NCI-H2107 treated with DMSO at 0.1 percent for 48 hours (cell line): ENCODE measurements at regions not wholly inside any gene's neighbourhood (a gene's known extent, or its start where the extent isn't known, plus 50 kb on each side); places are given as distances from the start of the nearest gene placed in this dataset.
A peak's percentile ranks its signal among the peaks of the same experiment; 100 is the strongest.
"Not testable (repeated sequence)": the region's sequence is repeated elsewhere in the genome, so short reads cannot be mapped to it uniquely, and the experiment has no call there.

Experiments used
- DNase-seq: peaks from one replicate; lab custom pipeline; 2025; ENCODE audit not compliant: unreplicated experiment; lab: John Stamatoyannopoulos, UW

DNA sequence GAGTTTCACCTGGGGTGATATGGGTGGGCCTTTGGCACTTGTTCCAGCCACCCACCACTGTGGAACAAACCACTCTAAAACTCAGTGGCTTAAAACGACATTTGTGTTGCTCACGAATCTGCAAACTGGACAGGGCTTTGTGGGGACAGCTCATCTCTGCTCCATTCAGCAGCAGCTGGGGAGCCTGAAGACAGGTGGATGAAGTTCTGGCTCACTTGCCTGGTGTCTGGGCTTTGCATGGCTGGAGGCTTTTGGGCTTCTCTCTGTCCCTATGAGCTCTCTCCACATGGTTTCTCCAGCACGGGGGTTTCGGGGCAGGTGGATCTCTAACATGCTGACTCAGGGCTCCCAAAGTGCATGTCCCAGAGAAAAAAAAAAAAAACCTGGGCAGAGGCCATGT, 93.0 kb upstream of the GLI2 start:
- no peak for DNase-seq

- no peak for DNase-seq
Measured at GRCh38 chr2:120646994-120647393, 88.7 kb upstream of the GLI2 start.

DNA sequence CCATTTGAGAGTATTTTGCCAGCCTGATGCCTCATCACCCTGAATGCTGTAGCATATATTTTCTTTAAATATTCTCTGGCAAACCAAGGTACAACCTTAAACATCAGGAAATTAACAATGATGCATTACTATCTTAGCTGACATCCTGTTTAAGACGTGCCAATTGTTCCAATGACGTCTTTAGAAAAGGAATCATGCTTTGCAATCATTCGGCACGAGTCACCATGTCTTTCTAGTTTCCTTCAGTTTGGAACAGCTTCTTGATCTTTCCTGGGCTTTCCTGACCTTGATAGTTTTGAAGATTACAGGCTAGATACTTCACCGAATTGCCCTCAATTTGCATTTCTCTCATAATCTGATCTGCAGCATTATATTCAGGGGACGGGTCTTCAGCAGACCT, 88.2 kb upstream of the GLI2 start:
- no peak for DNase-seq

GRCh38 chr2:120649381-120649780, 86.3 kb upstream of the GLI2 start:
- DNase-seq, result not testable (repeated sequence)

DNA sequence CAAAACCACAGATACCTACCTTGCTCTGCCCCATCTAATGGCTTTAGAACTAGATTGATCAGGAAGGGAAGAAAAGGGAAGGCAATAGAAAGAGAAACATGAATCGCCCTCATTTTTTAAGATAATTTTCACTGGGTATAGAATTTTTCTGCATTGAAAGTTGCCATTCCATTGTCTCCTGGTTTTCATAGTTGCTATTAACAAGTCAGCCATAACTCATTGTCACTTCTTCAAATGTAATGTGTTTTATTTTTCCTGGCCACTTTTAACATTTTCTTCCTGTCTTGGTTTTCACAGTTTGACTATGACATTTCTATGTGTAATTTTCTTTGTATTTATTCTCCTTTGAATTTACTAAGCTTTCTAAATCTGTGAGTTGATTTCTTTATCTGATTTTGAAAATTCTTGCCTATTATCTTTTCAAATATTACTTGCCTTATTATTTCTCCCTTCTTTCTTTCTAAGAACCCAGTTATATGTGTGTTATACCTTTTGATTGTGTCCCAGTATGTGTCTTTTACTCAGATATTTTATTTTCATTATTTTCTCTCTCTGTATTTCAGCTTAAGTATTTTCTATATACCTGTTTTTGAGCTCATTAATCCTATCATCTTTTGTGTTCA, 85.5 kb upstream of the GLI2 start:
- DNase-seq, result no peak

GRCh38 chr2:120651818-120652217, 83.8 kb upstream of the GLI2 start:
- no peak for DNase-seq

DNA sequence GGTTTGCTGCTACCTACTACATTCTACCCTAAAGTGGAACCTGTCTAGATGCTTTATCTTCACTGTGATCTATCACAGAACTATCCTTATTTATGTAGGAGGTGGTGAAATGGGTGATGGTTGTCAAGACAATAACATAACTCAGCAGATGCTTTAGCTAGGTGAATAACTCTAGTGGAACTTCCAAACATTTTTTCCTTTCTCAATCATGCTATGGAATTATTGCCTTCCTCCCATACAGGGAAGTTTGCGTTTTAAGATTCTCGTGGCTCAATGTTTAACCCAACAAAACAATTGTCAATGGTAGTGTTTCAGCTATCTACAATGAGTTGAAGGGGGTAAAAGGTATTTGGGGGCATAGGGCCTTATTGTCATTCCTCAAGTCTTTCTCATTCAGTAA, 82.6 kb upstream of the GLI2 start:
- no peak for DNase-seq

DNA sequence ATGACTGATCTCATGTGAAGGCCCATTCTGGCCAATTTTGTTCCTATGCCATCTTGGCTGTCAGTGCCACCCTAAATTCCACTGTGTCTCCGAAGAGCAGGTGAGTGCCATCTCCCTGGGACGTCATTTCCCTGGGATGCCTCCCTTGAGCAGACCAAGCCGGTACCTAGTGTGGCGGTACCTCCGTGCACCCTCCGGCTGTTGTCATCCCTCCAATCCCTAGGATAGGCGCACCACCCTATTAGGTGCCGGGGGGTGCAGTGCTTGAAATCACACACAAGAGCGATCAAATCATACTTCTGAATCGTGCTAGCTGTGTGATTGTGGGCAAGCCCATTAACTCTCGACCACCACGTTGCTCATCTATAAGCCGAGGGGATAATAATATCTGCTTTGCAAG, 81.8 kb upstream of the GLI2 start:
- no peak for DNase-seq

GRCh38 chr2:120654381-120655134, 81.1 kb upstream of the GLI2 start:
- no peak for DNase-seq

DNA sequence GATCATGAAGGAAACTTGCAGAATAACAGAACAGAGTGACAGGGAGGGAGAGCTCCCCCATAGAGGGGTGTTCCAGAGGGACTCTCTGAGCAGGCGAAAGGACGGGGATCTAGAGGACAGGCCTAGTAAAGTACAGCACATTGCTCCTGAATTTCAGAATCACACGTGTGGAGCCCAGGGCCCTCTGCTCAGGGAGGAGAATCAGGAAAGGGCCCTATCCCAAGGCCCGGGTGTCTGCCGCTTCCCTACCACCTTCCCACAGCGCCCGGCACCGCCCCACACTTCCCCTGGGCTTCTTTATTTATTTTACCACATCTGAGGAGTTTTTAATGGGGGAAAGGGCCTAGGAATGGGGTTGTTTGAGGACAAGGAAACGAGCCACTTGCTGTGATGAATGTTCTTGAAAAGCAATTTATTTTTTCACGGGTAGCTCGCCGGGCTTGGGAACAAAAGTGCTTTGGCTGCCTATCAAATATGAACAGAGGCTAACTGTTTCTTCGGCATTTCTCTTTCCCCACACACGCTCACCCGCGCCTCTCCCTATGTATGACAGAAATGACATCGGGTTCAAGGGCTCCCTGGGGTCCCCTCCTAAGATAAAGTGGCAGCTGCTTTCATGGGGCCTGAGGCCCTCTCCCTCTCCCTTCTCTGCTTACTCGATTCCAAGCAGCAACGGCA, 79.3 kb upstream of the GLI2 start:
- DNase-seq, result peak; percentile 48

DNA sequence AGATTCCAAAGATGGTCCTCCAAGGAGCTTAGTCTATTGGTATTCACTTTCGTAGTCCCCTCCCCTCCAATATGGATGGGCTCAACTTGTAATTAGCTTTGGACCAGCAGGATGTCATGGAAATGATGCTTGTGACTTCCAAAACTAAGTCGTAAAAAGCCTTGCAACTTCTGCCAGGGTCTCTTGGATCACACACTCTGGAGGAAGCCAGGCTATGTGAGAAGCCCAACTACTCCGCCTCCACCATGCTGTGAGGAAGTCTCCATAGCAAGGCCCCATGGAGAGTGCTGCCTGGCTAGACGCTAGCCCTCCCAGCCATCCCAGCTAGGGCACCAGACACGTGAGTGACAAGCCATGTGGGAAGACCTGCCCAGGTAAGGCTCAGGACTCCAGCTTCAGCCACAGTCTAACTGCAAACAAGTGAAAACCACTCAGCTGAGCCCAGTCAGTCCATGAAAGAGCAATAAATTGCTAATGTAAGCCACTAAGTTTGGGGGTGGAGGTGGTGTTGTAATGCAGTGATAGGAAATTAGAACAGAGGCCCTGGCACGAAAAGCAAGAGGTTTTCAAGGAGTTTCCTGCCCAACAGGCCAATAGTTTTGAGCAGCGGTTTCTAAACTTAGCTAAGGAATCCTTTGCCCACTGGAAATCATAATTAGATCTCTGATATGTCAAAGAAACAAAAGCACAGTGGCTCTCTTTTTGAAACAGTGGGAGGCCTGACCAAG, 77.5 kb upstream of the GLI2 start:
- DNase-seq, result no peak

DNA sequence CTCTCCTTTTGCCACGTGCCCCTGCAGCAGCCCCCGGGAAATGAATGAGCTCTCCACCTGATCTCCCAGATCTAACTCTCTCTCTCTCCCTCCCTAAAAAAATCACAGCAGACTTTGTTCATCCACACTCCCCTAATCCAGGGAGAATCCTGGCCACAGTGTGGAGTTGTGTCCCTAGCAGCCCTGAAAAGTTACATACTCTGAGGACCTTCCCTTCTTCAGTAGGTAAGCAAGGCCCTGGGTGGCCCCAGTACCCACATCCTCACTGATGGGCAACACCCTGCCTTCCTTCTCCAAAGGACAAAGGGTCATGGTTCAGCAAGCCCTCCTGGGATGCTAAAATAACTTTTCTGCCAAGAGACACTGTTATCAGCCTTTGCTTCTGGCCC, 76.9 kb upstream of the GLI2 start:
- DNase-seq, result no peak

DNA sequence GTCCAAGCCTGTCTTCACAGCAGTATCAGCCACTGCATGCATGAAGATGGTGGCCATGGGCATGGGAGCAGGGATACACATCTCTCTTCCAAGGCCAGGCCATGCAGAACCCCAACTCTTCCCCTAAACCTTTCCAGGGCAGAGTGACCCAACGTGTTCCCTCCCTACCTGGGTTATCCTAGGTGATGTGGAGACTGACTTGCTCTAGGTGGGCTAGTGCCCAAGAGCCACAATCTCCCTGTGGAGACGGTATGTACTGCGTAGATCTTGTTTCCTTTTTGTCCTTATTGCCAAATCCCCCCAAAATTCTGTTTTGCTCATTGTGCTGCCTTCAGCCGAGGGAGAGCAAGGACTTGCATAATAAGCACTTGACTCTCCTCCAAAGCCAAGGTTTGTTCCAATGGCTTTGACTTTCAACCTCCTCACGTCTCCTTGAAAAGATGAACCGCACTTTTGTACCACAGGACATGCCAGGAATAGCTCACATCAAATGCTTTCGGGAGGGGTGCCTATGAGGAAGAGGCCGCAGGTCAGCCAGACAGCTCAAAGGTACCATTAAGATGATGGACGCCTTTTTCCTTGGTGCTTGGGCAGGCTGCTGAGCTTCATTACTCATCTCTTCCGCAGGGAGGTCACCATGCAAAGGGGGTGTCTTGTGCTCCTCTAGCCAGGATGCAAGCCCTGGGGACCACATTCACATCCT, 76.2 kb upstream of the GLI2 start:
- no peak for DNase-seq

DNA sequence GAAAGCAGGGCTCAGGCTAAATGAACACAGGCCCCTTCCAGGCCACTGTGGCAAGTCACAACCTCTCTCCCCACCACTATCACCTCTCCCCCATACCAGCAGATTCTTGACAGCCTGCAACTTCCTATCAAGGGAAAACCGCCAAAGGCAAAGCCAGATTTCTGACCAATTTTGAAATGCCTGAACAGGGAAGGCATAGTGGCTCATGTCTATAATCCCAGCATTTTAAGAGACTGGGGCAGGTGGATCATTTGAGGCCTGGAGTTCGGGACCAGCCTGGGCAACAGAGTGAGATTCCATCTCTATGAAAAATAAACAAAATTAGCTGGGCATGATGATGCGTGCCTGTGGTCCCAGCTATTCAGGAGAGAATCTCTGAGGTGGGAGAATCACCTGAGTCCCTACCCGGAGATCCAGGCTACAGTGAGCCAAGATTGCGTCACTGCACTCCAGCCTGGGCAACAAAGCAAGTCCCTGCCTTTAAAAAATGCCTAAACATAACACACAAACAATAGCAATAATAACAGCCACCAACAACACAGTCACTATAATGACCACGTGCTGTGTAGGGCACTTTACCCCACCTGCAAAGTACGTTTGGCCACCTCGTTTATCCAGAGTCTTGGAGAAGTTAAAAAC, 75.5 kb upstream of the GLI2 start:
- no peak for DNase-seq

- DNase-seq, result no peak
Measured at GRCh38 chr2:120660771-120661459, 74.8 kb upstream of the GLI2 start.

GRCh38 chr2:120661551-120661950, 74.1 kb upstream of the GLI2 start:
- DNase-seq, result no peak

DNA sequence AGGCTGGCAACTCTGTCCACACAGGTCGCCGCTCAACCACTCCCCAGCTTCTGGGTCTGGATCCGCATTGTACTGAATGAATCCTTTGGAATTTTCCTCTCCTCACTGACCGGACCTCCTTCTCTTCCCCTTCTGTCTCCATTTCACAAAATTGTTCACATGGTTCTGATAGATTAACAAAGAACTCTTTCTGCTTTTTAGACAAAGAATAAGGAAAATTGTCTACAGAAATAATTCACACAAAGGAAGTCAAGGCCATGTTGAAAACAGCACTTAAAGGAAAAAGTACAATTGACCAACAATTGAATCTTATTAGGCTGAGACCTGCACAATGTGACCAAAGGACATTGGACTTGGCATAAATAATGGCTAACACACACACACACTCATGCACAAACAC, 73.6 kb upstream of the GLI2 start:
- no peak for DNase-seq

DNA sequence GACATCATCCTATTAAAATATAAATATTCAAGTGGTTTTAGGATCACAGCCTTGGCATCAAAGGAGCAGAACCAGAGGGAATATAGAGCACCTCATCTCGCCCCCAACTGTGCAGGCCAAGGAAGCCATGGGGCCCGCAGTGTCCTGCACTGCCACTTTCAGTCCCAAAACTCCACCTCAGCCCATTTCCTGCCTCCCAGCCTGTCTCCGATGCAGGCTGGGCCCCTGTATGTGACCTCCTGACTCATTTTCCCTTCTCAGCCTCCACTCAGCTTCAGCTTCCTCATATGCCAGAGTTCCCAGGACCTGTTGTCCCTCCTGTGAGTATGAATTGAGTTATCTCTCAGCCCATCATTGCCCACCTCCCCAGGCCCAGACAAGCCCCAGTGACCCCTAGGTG, 72.9 kb upstream of the GLI2 start:
- no peak for DNase-seq

- DNase-seq, result no peak
Measured at GRCh38 chr2:120666433-120666832, 69.2 kb upstream of the GLI2 start.

GRCh38 chr2:120667981-120668380, 67.7 kb upstream of the GLI2 start:
- DNase-seq, result no peak
